ENCODE measurements at regions not wholly inside any gene's neighbourhood (a gene's known extent, or its start where the extent isn't known, plus 50 kb on each side); places are given as distances from the start of the nearest gene placed in this dataset.
A peak's percentile ranks its signal among the peaks of the same experiment; 100 is the strongest.

GRCh38 chr1:244322791-244323521 is 128.8 kb downstream of the ADSS2 start:
- no peak for TF ChIP-seq CTCF (IDR thresholded peaks at IDR 0.05; ENCODE audit: low read depth, low read length, missing control alignments)
- H3K4me3 ChIP-seq (replicated peaks; ENCODE audit: low read depth, low read length): no peak overlapping the region
- DNase-seq (ENCODE audit: extremely low read depth, low read depth): peak; percentile 98

- no peak overlapping the region for H3K4me3 ChIP-seq (replicated peaks; ENCODE audit: low read depth, low read length)
- no peak for TF ChIP-seq CTCF (IDR thresholded peaks at IDR 0.05; ENCODE audit: low read depth, low read length, missing control alignments)
- no peak for DNase-seq (ENCODE audit: extremely low read depth, low read depth)
These were observed 127.4 kb downstream of the ADSS2 start for GRCh38 chr1:244324176-244324883.

GRCh38 chr1:244325056-244325758 is 126.5 kb downstream of the ADSS2 start:
- no peak for DNase-seq (ENCODE audit: extremely low read depth, low read depth)
- no peak overlapping the region for H3K4me3 ChIP-seq (replicated peaks; ENCODE audit: low read depth, low read length)
- TF ChIP-seq CTCF (IDR thresholded peaks at IDR 0.05; ENCODE audit: low read depth, low read length, missing control alignments): no peak

- TF ChIP-seq CTCF (IDR thresholded peaks at IDR 0.05; ENCODE audit: low read depth, low read length, missing control alignments): no peak
- H3K4me3 ChIP-seq (replicated peaks; ENCODE audit: low read depth, low read length): no peak overlapping the region
- DNase-seq (ENCODE audit: extremely low read depth, low read depth): no peak
These were observed 125.0 kb downstream of the ADSS2 start for GRCh38 chr1:244326757-244327156.

- DNase-seq (ENCODE audit: extremely low read depth, low read depth): no peak
- no peak for TF ChIP-seq CTCF (IDR thresholded peaks at IDR 0.05; ENCODE audit: low read depth, low read length, missing control alignments)
- no peak overlapping the region for H3K4me3 ChIP-seq (replicated peaks; ENCODE audit: low read depth, low read length)
These were observed 124.2 kb downstream of the ADSS2 start for GRCh38 chr1:244327533-244327932.

- DNase-seq (ENCODE audit: extremely low read depth, low read depth): no peak
- no peak overlapping the region for H3K4me3 ChIP-seq (replicated peaks; ENCODE audit: low read depth, low read length)
- no peak for TF ChIP-seq CTCF (IDR thresholded peaks at IDR 0.05; ENCODE audit: low read depth, low read length, missing control alignments)
These were observed 123.2 kb downstream of the ADSS2 start for GRCh38 chr1:244328476-244328875.
